NCI-H1092 (cell line): ENCODE measurements at regions not wholly inside any gene's neighbourhood (a gene's known extent, or its start where the extent isn't known, plus 50 kb on each side); places are given as distances from the start of the nearest gene placed in this dataset.

ENCODE experiments used
- DNase-seq: peaks from one replicate; lab custom pipeline; 2025; lab: John Stamatoyannopoulos, UW

DNA sequence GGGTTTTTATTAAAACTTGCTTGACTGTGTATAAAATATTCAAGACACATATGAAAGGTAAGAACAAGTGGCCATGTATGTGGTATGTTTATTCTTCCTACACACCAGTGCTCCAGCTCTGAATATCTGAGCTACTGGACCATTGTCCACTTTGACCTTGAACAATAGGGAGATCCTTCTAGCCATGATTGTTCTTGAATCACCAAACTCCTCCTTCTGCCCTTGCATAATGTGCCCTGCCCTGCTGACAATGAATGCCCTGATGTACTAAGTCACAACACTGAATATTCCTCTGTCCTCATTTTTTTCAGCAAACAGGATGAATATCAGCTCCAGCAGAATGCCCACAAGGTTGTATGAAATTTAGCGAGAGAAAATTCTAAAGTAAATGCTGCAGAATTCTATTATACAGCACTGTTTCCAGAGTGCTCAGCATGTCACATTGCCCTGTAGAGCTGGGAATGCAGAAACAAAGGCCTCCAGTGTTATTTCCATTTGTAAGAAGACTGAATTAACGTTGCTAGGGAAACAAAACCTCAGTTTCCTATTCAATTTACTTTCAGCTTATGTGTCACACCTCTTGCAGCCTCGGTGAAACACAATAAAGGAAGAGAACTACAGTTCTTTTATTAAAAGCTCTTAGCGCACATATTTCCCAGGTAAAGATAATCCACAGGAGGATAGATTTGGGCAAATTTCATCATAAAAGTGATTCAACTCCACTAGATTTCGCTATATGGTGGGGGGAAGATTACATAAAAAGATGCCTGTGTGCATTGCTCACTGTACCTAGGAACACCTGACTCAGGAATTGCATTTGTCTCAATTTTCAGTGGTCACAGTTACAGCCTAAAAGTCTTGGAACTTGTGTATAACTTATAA is 187.4 kb upstream of the ATP1B1 start:
- no peak for DNase-seq

DNA sequence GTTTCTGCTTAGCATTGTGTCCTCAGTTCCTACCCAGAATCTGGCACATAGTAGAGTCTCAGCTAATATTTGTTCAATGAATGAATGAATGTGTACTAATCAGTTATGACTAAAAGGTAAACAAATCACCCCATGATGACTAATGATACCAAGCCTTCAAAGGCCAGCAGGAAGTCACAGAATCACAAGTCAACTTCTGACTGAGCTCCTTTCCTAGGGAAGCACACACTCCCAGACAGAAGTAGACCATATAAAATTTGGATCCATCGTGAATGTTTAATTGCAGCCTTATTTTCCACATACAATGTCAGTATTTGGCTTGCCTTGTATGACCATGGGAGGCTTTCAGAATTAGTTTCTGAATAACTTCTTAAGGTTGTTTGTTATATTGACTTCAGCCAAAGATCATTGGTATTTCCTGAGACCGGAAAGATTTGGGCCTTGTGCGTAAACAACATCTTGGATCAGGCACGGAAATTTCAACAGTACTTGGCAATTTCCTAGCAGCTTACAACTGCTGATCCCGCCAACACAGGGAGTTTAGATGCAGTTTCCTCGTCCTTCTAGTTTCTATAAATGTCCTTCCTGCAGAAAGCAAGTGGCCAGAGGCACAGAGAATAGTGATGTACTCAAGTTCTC is 185.9 kb upstream of the ATP1B1 start:
- DNase-seq = no peak

DNA sequence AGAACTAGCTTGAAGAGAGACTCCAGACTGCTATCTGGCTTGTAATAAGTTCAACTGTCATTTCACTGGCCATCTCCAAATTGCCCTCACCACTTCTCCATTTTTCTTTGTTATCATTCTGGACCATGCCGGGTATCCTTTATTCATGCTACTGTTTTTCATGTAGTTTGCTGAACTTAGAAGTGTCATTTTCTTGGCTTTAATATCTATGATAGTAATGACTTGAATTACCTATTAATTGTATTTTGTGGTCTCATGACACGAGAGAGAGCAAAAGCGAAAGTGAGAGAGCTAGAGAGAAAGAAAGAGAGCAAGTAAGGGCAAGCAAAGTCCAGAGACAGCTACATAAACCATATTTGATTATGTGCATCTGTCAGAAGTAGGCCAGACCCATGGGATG is 184.9 kb upstream of the ATP1B1 start:
- DNase-seq = no peak

DNA sequence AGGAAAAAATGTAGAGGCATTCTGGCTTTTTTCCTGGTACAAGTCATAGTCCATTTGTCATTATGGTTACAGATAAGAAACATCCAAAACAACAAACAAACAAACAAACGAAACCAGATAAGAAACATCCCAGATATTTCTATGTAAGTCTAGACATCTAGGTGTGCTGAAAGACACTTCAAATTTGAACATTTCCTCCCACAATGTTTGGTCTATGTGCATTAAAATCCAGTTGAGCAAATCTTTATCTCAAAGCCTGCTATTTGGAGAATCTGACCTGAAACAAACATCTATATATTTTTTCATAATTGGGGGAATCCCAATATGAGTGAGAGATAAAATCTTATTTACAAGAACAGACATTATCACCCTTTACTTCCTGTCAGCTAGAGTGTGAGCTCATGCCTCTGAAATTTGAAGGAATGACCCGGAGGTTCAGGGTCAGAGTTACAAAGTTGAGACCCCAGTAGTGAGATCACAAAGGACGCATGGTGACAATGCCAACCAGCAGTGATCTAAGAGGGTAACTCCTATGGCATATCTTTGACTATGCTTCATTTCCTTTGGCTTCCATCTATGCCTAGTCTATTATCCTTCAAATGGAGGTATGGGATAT is 182.9 kb upstream of the ATP1B1 start:
- DNase-seq = no peak

DNA sequence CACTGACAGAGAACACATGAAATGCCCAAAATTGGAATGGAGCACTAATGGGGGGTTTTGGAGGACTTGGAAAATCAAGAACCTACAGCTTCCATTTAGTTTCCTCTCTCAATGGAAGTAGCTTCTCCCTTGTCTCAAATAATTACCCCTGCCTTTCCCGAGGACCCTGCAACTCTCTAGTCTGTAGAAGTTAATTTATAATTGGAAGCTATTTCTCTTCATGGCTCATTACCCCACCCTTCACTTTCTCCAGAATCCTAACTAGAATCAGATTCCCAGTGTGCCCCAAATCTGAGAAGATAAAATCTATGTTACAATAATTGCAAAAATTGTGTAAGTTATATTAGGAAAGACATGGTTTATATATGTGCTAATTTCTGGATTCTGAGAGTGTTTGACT is 181.5 kb upstream of the ATP1B1 start:
- DNase-seq = no peak

DNA sequence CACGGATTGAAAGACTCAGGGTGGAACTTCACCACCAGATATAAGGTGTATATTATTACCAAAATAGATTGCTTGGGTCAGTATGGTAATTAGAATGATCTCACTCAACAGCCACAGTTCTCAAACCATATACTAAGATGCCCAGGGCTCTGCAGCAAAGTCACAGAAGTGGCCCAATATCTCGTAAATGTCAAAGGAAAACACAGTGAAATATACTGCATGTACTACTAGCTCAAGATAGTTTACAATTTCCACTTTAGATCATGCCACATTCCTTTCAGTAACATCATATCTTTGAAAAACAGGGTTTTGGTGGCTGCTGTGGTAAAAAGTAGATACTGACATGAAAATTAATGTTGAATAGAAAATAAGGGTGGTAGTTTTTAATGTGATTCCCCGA is 180.3 kb upstream of the ATP1B1 start:
- no peak for DNase-seq

DNA sequence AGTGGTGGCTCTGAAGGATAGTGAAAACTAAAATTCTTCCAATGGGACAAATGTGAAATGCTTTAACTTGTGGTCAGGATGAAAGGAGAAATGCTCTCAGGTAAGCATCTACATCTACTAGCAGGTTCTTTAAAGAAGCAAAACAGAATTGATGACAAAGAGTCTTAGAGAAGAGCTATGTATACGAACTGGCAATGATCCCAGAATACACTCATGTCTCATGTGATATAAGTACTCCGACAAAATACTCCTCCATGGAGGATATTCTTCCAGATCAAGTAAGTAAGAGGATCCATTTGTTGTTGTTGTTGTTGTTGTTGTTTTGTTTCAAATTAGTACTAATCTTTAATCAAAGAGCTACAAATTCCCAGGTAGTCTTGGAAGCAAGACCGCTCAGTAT is 174.0 kb upstream of the ATP1B1 start:
- DNase-seq = no peak

DNA sequence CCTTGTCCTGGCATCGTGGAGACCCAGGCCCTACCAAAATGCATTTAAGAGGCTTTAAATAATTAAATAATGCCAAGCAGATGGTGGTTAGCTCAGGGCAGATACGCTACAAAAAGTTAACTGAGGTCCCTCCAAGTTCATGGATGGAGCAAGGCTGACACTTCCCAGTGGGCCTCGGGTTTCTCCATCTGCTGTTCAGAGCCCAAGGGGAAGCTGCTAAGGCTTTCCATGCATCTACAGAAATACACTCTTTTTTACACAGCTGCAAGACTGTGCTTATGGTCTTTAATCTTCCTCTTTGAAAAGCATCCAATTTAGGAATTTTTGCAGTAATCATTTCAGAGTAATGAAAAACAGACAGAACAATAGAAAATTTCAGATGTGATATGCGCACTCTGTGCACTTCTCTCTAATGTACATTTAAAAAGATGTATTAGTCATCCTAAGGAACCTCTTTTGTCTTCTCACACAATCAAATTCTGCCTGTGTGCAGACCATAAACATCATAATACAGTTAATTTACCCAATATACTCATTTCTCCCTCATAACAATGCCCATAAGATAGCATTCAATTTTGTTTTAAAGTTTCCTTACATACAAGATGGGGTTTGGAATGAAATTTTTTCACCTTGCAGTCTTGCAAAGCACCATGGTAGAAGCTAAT is 173.2 kb upstream of the ATP1B1 start:
- DNase-seq = no peak

DNA sequence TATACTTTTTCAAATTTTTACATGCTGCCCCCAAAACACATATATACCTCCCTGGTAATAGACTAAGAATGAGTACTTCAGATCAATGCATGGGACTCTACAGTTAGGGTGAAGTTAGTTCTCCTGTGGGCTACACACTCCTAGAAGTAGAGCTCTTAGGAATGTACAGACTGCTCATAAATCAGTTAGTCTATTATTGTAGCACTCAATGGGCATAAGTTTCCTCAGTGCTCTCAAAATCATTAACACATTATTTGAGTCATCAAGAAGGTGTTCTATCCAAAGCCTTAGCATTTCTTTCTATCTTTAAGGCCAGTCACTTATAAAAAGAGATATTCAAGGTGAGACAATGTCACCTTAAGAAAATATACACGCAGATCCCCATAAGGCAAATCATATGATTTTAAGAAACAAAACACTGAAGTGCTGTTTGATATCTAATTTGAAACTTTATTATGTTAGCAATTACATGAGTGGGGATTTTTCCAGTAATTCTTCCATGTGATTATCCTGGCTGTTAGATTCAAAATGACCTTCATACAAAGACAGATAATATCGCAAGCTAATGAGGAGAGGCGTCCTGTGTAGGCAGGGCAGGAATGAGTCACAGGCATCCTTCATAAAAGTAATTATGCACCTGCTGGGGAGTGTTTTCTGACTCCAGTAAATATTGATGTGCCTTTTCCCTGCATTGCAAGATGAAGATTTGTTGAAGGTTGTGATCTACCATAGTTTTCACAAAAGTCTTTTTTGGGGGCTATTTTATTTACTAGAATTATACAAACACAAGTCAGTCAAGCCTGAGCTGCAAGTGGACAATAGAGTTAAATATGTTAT is 167.2 kb upstream of the ATP1B1 start:
- no peak for DNase-seq

DNA sequence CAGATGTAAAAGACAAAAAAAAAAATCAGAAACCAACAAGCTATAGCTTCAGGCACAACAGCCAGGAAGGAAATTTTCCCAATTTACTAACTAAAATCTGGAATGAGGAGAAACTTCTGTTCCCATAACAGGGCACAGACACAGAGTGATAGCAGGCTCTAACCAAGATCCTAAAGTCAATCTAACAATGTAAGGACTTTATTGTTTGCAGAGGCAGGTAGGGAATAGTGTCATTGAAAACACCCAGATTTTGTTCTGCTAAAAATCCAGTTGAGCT is 166.6 kb upstream of the ATP1B1 start:
- DNase-seq = no peak

DNA sequence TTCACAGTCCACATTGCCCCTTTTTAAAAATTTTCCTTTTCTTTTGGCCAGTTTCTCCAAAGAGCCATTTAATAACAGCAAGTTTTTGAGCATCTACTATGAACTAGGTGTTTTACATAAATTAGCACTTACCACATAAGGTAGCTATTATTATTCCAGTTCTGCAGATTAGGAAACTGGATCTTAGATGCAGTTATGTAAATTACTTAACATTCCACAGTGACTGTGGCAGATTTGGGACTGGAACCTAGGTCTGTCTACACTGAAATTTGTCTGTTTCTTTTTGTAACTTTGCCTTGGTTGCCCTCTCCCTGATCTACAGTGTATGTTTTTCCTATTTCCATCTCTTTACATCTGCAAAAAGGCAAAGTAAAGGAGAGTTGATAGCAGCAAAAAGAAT is 164.8 kb upstream of the ATP1B1 start:
- DNase-seq = no peak

DNA sequence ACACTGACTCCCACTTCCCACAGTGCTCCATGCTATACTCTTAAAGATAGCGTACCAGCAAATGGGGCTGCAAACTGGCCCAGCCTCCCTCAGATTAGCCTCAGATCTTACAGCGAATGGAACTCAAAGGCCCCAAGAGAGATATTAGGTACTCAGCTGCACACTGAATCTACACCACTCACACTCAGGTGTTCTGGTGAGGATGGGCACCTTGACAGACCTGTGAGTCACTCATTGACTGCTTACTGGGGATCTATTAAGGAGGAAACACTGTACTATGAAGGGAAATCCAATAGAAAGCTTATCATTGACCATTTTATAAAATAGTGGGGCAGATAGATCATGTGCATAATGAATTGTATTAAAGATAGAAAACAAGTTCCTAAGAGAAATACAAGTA is 164.3 kb upstream of the ATP1B1 start:
- DNase-seq = no peak

DNA sequence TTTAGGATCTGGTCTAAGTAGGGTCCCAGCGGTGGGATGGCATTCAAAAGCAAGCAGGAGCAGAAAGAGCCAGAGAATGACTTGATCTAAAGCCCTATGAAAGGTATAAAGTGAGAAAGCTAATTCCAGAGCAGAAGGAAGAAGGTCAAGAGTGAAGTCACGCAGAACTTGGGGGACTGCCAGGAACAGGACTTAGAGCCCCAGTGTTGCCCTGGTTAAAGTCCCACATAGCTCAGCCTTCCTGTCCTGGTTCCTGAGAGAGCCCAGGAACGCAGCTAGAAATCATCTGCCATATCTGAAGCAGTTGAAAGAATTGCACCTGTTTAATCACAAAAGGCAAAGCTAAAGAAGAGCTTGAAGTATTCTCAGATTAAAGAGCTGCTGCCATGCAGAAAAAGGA is 160.6 kb upstream of the ATP1B1 start:
- DNase-seq = no peak

DNA sequence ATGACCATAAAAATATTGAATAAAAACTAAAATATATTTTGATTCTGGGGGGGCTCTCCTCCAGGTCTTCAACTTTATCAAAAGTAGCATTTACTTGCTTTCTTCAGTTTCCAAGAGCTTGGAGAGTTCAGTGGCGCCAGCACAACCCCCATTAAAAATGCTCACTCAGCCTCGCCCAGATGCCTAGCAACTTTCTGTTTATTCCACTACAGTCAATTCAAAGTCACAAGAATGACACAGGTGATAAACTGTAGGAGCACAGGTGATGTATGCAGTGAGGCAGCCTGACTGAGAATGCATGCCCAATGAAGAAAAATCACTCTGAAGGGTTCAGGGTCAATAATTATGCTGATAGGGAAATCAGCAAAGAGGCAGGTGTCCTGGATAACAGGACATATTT is 159.4 kb upstream of the ATP1B1 start:
- DNase-seq = no peak

DNA sequence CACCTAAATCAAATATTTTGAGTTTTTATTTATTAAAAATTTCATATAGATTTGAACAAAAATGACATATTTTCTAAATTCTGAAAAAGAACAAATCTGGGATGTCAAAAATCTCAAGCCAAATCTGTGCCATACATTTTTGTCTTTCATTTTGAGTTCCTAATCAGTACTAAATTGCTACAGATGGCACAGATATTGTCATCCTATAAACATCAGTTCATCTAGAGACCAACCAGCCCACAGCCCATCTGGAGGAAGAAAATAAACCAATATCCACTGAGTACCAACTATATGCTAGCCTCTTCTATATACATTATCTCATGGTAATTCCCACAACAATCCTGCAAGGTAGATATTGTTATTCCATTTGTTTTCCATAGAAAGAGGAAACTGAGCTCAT is 156.8 kb upstream of the ATP1B1 start:
- no peak for DNase-seq

DNA sequence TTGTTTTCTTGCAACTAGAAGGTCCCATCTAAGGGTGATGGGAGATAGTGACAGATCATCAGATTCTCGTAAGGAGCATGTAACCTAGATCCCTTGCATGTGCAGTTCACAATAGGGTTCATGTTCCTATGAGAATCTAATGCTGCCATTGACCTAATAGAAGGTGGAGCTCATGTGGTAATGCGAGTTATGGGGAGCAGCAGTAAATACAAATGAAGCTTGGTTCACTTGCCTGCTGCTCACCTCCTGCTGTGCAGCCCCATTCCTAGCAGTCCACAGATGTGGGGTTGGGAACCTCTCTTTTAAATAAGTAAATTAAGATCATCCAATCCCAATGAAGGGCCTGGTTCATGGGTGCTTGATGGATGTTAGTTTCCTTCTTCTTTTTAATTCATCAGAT is 148.7 kb upstream of the ATP1B1 start:
- no peak for DNase-seq

DNA sequence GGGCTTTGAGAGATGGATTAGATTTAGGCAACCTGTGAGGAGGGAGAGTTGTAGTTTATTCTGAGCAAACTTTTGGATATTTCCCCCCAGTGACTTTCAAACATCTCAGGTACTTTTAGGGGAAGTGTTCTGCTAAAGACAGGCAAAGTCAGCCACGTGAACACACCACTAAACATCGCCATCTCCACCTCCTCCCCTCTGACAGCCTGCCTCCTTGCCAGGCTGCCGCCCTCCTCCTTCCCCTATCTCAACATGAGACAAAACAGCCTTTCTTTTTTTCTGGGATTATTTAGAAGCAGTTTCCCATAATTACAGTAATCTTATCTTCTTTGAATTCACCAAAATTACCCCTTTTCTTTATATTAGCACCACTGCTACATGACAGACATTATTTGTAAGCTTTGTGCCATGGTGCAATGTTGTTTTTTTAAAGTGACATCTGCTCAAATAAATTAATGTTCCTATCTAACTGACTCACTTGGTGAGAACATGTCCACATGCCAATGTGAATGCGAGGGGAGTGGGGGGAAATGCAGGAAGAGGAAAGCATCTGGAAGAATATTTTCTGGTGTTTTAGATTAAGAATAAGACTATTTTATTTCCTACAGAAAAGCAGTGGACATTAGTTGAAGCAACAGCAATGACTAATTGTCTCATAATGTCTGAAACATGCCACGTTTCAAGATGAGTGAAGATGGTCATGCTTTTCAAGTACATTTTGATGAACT is 147.8 kb upstream of the ATP1B1 start:
- DNase-seq = no peak

DNA sequence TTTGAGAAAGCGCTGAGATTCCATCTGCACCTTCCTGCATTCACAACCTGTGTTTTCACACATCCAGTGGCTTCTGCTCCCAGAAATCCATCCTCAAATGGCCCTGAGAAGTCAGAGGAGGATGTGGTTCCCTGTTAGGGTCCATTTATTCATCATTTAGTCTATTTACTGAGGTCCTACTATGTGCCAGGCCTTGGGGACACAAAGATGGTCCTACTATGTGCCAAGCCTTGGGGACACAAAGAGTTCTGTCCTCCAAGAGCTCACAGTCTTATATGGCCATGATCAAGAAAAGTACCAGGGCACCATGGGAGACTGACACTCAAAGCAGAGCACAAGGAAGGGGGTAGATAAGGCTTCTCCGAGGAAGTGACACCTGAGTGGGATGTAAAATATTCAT is 147.1 kb upstream of the ATP1B1 start:
- DNase-seq = no peak

DNA sequence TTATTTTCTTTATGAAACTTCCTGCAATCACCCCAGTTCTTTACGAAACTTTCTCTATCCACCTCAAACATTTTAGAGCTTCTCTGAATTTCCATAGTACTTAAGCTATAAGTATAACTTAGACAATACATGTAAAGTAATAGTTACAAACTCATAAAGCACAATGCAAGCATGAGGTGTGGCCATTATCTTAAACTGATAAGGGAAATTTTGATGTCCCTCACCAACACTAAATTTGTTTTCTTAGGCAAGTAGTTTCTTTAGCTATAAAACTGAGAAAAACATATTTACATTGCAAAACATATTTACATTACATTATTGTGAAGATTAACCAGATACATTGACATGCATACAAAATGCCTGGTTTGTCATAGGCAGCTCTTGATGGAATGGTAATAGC is 146.4 kb upstream of the ATP1B1 start:
- DNase-seq = no peak

DNA sequence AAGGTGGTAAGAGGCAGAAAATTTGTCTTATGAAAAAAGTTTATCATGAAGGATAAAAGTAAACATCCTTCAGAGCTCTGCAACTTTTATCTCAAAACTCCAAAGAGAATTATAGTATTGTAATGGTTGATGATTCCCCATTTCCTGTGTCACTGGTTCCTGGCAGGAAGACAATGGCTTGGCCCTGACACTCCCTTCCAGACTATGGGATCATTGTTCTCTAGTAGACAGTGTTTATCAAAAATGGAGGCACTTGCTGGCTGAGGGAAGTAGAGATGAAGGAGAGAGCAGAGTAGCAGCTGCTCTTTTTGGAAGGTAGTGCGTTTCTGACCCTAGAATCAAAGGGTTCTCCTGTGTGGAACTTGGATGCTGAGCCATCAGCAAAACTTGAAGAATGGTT is 145.9 kb upstream of the ATP1B1 start:
- no peak for DNase-seq

DNA sequence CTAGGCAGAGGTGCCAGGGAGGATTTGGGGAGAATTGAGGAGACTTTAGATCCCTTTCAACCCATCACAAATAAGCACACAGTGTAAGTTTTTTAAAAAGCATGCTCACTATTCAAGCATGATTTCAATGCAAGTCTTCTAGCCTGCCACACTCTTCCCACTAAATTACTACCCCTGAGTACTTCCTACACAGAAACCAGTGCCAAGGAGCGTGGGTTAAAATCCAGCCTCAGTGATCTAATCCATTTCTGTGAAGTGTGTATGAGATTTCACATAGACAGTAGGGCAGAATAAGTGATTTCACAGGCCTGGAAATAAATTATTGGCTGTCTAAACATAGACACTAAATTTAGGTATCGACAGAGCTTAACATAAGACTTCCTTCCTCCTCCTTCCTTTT is 142.9 kb upstream of the ATP1B1 start:
- DNase-seq = no peak

DNA sequence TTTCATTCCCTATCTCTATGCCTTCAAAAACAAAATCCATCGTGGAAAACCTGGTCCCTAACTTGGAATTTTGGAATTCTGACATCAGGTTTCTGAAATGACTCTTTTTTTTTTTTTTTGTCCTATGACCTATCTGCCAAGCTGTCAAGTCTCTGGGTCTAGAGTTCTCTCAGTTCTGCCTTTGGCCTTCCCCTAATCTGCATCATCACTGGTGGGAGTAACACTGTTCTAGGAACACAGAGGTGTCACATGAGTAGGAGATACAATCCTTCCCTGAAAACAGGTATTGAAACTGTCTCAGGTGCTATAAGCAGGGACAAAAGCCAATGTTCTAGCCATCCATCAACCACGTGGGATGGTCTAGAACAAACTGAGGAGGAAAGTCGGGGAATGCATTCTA is 142.0 kb upstream of the ATP1B1 start:
- no peak for DNase-seq
